Liver (tissue), 3 donors: ENCODE measurements at regions not wholly inside any gene's neighbourhood (a gene's known extent, or its start where the extent isn't known, plus 50 kb on each side); places are given as distances from the start of the nearest gene placed in this dataset.

ENCODE experiments used
- ATF3 ChIP-seq: IDR thresholded peaks from 2 replicates; pipeline ENCODE4 v1.6.1; 2016; ENCODE audit warnings: antibody characterized with exemption
- CTCF ChIP-seq: fragments of 150-350 bp; IDR thresholded peaks from 2 replicates; pipeline ENCODE4 v1.5.1; 2017; ENCODE audit warnings: improper control_type of control experiment, low read depth, low read length; ENCODE audit not compliant: missing input control
- MAX ChIP-seq: IDR thresholded peaks from 2 replicates; pipeline ENCODE4 v1.6.1; 2016; ENCODE audit warnings: antibody characterized with exemption
- REST ChIP-seq: IDR thresholded peaks from 2 replicates; pipeline ENCODE4 v1.6.1; 2016; ENCODE audit warnings: antibody characterized with exemption, mild to moderate bottlenecking
- SP1 ChIP-seq: IDR thresholded peaks from 2 replicates; pipeline ENCODE4 v1.6.1; 2018; ENCODE audit warnings: antibody characterized with exemption, mild to moderate bottlenecking
- TAF1 ChIP-seq: conservative IDR thresholded peaks from 2 replicates; pipeline ENCODE4 v1.6.1; 2016; ENCODE audit warnings: antibody characterized with exemption, mild to moderate bottlenecking
- donor health status: healthy.
- donor health status: healthy.

GRCh38 chr12:97299847-97300246 lies 162.8 kb upstream of the RMST start:
- no peak for TF ChIP-seq CTCF
- TF ChIP-seq REST = no peak
- TF ChIP-seq SP1 = no peak
- TF ChIP-seq MAX = no peak
- TF ChIP-seq ATF3 = no peak
- TF ChIP-seq TAF1 = no peak
